OCI-LY3 (cell line): ENCODE measurements at regions not wholly inside any gene's neighbourhood (a gene's known extent, or its start where the extent isn't known, plus 50 kb on each side); places are given as distances from the start of the nearest gene placed in this dataset.

Experiments
- H2AFZ ChIP-seq: fragments of 200-600, 300-600 bp; shearing (Covaris generic); 2 replicates; pipeline ENCODE4 v1.6.0; 2014; ENCODE audit warnings: antibody characterized with exemption, low read depth, low read length
- H3K27ac ChIP-seq: fragments of 200-600, 300-600 bp; sonication (generic); 2 replicates; pipeline ENCODE4 v1.5.1; 2014; ENCODE audit warnings: mild to moderate bottlenecking, low read length, moderate library complexity, mixed read lengths
- H3K27me3 ChIP-seq: fragments of 200-600, 300-600 bp; sonication (generic); 2 replicates; pipeline ENCODE4 v1.6.1; 2014; ENCODE audit warnings: low read depth, low read length, mixed read lengths
- H3K36me3 ChIP-seq: fragments of 200-600, 300-600 bp; sonication (generic); replicated peaks from 2 replicates; pipeline ENCODE3; 2014; ENCODE audit warnings: low read depth, low read length, mixed read lengths
- H3K4me1 ChIP-seq: fragments of 300-600, 200-600 bp; sonication (generic); 2 replicates; pipeline ENCODE4 v1.6.1; 2014; ENCODE audit warnings: low read length, mixed read lengths
- H3K4me2 ChIP-seq: fragments of 200-600, 300-600 bp; sonication (generic); 2 replicates; pipeline ENCODE4 v1.6.1; 2014; ENCODE audit warnings: low read length, mixed read lengths
- H3K4me3 ChIP-seq: fragments of 300-600, 200-600 bp; sonication (generic); 2 replicates; pipeline ENCODE4 v1.5.1; 2014; ENCODE audit warnings: antibody characterized with exemption, mild to moderate bottlenecking, low read length, moderate library complexity
- H3K79me2 ChIP-seq: fragments of 300-600, 200-600 bp; shearing (Covaris generic); 2 replicates; pipeline ENCODE4 v1.6.1; 2014; ENCODE audit warnings: mild to moderate bottlenecking, low read length, mixed read lengths
- H3K9ac ChIP-seq: fragments of 300-600, 200-600 bp; shearing (Covaris generic); 2 replicates; pipeline ENCODE4 v1.6.0; 2014; ENCODE audit warnings: mild to moderate bottlenecking, low read length, moderate library complexity
- H3K9me3 ChIP-seq: fragments of 200-600, 300-600 bp; shearing (Covaris generic); 2 replicates; pipeline ENCODE4 v1.6.1; 2014; ENCODE audit warnings: low read length, mixed read lengths; ENCODE audit not compliant: insufficient read depth
- H4K20me1 ChIP-seq: fragments of 200-600, 300-600 bp; sonication (generic); 2 replicates; pipeline ENCODE4 v1.6.1; 2016; ENCODE audit warnings: low read length, mixed read lengths; ENCODE audit not compliant: insufficient read depth
- CTCF ChIP-seq: fragments of 200-600, 300-600 bp; sonication (generic); IDR thresholded peaks from 2 replicates; pipeline ENCODE4 v1.5.1; 2014; ENCODE audit warnings: antibody characterized with exemption, low read length, low read depth
- EZH2phosphoT487 ChIP-seq: fragments of 200-600 bp; shearing (Covaris generic); IDR thresholded peaks from 2 replicates; pipeline ENCODE4 v1.6.1; 2018; ENCODE audit warnings: antibody characterized with exemption, mixed run types, low read depth

DNA sequence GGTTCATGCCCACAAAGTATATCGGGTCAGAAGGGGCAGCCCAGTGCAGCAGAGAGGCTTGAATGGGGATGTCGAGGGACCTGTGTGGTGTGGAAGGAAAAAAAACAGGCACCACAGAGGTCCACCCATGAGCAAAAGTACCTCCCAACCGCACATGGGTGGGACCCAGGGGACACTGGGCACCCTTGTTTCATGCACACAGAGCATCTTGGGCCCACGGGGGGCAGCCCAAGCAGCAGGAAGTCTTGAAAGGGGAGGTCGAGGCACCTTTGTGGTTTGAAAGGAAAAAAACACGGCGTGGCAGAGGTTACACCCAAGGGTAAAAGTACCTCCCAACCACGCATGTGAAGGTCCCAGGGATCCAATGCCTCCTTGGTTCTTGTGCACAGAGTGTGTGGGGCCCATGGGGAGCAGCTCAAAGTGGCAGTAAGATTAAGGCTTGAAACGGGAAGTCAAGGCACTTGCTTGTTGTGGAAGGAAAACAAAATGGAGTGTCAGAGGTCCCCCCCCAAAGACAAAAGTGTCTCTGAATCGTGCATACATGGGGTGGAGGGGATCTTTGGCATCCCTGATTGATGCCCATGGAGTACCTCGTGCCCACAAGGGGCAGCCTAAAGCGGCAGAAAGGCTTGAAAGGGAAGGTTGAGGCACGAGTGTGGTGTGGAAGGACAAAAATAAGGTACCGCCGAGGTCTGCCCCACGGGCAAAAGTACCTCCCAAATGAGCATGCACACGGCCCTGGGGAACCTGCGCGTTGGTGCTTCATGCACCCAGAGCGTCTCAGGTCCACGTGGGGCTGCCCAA, 575.5 kb downstream of the ALG10 start:
- H3K27ac ChIP-seq, result no peak overlapping the region
- H3K4me2 ChIP-seq, result no peak overlapping the region
- TF ChIP-seq EZH2phosphoT487 (no peak), CTCF (no peak)
- no peaks in the 10 kb centered on the region for H4K20me1 ChIP-seq
- H3K4me3 ChIP-seq, result no peak overlapping the region
- H3K4me1 ChIP-seq, result no peaks in the 10 kb centered on the region
- H3K79me2 ChIP-seq, result no peaks in the 10 kb centered on the region
- H3K36me3 ChIP-seq, result no peaks in the 10 kb centered on the region
- H3K9ac ChIP-seq, result no peak overlapping the region
- H3K9me3 ChIP-seq, result peaks cover 13% of the 10 kb centered on the region
- no peaks in the 10 kb centered on the region for H3K27me3 ChIP-seq
- H2AFZ ChIP-seq, result no peak overlapping the region

- Histone ChIP-seq H3K27ac (no peak overlapping the region), H3K36me3 (no peaks in the 10 kb centered on the region), H4K20me1 (no peaks in the 10 kb centered on the region), H3K9me3 (peaks cover 7% of the 10 kb centered on the region; the same call in 1 of the 2 replicates), H3K9ac (no peak overlapping the region), H3K4me1 (no peaks in the 10 kb centered on the region), H3K79me2 (no peaks in the 10 kb centered on the region), H3K4me3 (no peak overlapping the region), H3K4me2 (no peak overlapping the region), H3K27me3 (no peaks in the 10 kb centered on the region), H2AFZ (no peak overlapping the region)
- TF ChIP-seq CTCF (no peak), EZH2phosphoT487 (no peak)
Measured at GRCh38 chr12:34598352-34598827, 576.1 kb downstream of the ALG10 start.

GRCh38 chr12:34598851-34599529, 576.7 kb downstream of the ALG10 start:
- H3K4me1 ChIP-seq, result no peaks in the 10 kb centered on the region
- no peak overlapping the region for H3K27ac ChIP-seq
- H3K27me3 ChIP-seq, result no peaks in the 10 kb centered on the region
- peaks cover 3% of the 10 kb centered on the region; the same call in 1 of the 2 replicates for H3K9me3 ChIP-seq
- H3K9ac ChIP-seq, result no peak overlapping the region
- H3K36me3 ChIP-seq, result no peaks in the 10 kb centered on the region
- H4K20me1 ChIP-seq, result no peaks in the 10 kb centered on the region
- no peak overlapping the region for H2AFZ ChIP-seq
- no peak for TF ChIP-seq EZH2phosphoT487
- TF ChIP-seq CTCF, result no peak
- no peak overlapping the region for H3K4me3 ChIP-seq
- no peak overlapping the region for H3K4me2 ChIP-seq
- H3K79me2 ChIP-seq, result no peaks in the 10 kb centered on the region
